LHCN-M2 (cell line): ENCODE measurements at regions not wholly inside any gene's neighbourhood (a gene's known extent, or its start where the extent isn't known, plus 50 kb on each side); places are given as distances from the start of the nearest gene placed in this dataset.
"Not testable (repeated sequence)": the region's sequence is repeated elsewhere in the genome, so short reads cannot be mapped to it uniquely, and the experiment has no call there.

Experiments
- DNase-seq: peaks from one replicate; pipeline ENCODE4 v3.0.0-alpha.2; 2012; ENCODE audit warnings: low read depth

DNA sequence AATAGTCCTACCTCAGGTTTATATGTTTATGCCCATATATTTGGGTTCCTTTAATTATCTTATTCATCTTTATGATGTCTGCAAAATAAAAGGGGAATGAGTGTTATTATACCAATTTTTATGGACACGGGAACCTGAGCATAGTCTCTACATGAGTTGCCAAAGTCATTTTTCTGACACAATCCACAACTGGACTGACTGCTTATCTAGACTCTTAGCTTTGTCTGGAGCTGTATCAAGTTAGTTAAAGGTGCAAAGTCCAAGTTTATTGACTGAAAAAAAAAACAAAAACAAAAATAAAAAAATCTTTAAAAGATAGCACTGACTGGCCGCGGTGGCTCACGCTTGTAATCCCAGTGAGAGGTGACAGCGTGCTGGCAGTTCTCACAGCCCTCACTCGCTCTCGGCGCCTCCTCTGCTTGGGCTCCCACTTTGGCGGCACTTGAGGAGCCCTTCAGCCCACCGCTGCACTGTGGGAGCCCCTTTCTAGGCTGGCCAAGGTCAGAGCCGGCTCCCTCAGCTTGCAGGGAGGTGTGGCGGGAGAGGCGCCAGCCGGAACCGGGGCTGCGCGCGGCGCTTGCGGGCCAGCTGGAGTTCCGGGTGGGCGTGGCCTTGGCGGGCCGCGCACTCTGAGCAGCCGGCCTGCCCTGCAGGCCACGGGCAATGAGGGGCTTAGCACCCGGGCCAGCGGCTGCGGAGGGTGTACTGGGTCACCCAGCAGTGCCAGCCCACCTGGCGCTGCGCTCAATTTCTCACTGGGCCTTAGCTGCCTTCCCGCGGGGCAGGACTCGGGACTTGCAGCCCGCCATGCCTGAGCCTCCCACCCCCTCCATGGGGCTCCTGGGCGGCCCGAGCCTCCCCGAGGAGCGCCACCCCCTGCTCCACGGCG, 116.6 kb upstream of the MBNL1 start:
- DNase-seq, result not testable (repeated sequence)

- not testable (repeated sequence) for DNase-seq
These were observed 115.6 kb upstream of the MBNL1 start for GRCh38 chr3:152153115-152153514.

DNA sequence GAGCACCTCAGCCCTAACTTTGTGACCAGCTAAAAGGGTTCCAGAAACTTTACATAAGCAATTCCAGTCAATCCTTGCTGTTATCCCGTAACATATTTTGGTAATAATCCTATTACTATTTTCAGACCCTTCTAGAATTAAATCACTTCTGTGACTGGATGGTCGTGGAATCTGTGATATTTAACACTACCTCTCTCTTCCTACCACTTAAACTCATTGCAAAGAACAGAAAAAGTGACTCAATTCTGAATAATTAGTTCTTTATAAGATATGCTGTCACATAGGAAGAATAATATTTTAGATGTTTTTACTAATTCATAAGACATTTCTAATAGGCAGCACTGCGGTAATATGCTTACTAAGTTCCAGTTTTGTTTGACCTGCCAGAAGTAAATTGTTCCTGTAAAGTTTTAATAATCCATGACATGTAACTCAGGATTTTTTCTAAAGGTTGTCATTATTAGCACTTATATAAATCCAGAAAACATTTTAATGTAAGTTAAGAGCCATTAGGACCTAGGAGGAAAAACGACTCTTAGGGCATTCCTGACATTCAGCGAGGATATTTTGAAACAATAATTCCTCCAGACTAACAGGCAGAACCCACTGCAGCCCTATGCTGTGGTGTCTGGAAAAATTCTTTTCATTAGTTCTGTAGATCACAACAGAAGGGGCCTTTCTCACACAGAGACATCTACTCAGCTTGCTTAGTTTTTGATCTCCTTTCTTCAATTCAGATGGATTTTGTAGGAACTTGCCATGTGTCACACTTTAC, 113.3 kb upstream of the MBNL1 start:
- DNase-seq, result peak; percentile 3

DNA sequence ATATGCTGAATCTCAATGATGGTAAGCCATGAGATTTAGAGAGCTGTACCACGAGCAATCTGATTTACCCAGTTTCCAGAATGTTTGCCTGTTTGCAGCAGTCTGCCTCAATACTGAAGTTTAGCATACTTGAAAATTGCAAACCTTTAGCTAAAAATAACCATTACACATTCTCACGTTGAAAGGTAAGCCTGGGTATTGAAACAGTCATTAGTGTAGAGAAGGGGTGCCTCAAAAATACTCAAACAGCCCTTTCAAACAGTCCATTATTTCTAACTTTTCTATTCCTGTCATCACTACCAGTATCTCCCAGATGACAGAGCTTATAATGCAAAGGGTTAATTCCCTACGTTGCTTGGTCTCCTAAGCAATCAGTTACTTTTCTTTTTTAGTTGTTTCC, 111.8 kb upstream of the MBNL1 start:
- DNase-seq, result no peak

- DNase-seq, result no peak
These were observed 111.4 kb upstream of the MBNL1 start for GRCh38 chr3:152157337-152157736.

GRCh38 chr3:152159328-152159727, 109.4 kb upstream of the MBNL1 start:
- peak; percentile 78 for DNase-seq

DNA sequence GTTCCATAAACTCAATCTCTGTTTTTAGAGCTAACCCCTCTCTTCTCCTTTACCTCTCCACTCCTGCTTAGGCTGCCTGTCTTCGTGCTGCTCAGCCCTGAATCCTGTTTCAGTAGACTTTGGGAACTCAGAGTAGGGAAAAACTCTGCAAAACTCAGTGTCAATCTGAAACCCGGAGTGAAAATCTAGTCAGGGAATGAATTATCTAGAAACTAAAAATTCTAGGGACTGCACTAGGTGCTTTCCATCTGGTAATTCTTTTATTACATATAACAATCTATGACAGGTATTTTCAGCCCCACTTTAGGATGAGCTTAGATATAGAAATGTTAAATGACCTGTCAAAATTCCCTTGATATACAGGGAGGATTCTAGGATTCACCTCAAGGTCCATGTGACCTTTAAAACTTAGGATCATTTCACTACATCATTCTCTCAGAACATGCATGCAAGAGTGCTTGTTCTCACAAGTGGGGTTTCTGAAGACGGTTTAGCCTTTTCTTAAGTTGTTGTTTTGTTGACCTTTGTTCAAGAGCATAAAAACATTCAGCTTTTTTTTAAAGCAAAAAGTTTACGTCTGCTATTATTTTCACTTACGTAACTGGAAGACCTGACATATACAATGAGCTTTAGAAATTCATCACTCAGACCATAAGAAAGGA, 108.2 kb upstream of the MBNL1 start:
- DNase-seq, result no peak

GRCh38 chr3:152172460-152172859, 96.3 kb upstream of the MBNL1 start:
- DNase-seq, result no peak

- no peak for DNase-seq
These were observed 95.1 kb upstream of the MBNL1 start for GRCh38 chr3:152173627-152174026.

DNA sequence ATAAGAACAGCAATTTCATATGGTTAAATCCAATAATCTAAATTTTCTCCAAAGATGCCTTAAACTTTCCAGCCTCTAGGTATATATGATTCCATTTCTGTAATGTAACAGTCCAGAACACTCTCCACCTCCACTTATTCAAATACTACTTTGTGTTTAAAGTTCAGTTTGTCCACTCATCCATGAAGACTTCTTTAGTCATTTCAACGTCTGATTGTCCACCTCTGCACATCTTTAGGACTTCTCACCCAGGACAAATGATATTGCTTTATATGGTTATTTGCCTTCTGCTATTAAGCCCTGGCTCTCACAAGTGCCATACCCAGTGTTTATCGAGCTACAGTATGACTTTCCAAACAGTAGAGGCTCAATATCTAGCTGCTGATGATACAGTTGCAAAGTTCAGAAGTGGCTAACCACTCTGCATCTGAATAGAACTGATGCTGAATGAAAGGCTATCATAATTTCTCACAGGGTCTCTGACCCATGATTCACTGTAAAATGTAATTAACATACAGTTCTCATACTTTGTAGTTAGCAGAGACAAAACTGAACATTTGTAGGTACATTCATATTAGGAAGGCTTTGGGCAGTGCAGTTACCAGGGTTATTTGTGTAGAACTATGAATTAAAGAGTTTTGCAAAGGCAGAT, 93.7 kb upstream of the MBNL1 start:
- peak; percentile 42 for DNase-seq

GRCh38 chr3:152175528-152175889, 93.2 kb upstream of the MBNL1 start:
- peak; percentile 92 for DNase-seq

GRCh38 chr3:152176241-152176640, 92.5 kb upstream of the MBNL1 start:
- peak; percentile 68 for DNase-seq

GRCh38 chr3:152176998-152177397, 91.7 kb upstream of the MBNL1 start:
- no peak for DNase-seq

DNA sequence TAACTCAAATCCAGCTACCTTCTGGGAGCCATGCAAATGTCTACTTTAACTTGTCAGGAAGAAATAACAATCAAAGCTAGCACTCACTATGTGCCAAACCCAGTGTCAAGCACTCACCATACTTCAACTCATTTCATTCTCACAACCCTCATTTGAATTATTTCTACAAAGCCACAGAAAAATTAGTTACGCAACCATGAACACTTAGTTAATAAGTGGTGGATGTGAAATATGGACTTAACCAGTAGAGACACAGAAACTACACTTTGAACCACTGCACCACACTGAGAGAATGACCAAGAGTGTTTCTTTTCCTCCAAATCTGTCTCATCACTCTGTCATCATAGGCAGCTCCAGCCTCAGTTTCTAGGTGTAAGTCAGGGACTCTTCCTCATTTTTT, 91.0 kb upstream of the MBNL1 start:
- no peak for DNase-seq

GRCh38 chr3:152183473-152183872, 85.3 kb upstream of the MBNL1 start:
- peak; percentile 47 for DNase-seq

- no peak for DNase-seq
These were observed 83.6 kb upstream of the MBNL1 start for GRCh38 chr3:152184971-152185686.

DNA sequence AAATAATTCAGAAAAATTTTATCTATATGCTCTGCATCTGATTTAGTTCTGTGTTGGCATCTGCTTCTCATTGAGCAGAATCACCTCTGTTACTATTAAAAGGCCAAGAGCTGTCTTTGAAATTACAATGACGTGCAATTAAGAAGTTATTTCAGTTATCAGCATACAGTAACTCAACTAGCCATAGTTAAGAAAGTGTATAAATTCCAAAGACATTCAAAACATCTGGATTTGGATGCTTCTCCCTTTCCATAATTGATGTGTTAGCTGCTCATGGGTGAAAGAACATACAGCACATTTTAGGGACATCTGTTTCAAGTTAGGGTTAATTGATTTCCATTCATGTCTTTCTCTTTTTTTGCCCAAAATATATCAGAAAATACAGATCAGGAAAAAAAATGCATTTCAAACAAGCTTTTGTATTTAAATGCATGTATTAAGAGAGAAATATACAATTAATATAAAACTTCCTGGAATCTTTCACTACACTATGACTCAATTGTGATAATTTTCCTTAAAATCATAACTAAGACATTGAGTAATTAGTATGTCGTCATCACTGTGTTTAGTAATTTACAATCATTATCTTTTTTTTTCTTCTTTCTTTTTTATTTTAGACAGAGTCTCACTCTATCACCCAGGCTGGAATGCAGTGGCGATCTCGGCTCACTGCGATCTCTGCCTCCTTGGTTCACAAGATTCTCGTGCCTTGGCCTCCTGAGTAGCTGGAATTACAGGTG, 82.7 kb upstream of the MBNL1 start:
- DNase-seq, result no peak

DNA sequence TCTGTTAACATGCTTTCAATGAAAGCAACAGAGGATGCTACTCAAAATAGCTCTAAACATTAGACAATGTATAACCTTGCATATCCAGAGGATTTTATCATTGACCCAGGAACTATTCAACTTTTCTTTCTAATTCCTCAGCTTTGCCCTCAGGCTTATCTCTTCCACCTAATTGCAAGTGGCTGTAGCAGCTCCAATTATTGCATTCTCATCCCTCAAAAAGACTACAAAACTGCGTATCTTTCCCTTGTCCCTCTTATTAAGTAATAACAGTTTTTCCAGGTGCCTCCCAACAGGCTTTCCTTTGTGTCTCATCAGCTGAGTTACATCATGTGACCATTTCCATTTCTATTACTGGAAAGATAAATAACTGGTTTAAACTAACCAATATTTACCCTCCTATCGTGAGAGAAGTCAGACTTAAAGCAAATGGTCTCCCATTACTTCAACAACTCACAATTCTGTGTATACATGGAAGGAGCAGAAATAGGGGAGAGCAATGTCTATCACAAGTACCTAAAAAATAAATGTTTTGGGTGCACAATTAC, 78.0 kb upstream of the MBNL1 start:
- no peak for DNase-seq

DNA sequence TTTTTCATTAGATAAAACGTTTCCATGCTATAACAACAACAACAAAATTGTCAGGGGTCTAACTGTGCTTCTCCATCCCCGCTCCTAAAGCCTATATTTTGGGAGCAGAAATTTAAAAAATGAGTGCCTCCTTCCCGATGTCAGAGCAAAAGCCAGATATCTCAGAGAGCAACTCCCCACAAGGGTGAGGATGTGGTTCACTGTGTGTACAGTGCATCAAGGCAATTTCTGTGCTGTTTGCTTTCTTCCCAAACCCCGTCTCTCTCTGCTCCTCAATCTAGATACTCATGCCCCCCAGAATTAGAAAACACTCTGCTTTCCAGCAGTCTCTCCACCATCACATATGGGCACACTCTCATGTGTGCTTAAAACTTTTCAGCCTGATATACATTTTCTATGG, 76.7 kb upstream of the MBNL1 start:
- no peak for DNase-seq
